GM06990 (cell line): ENCODE measurements at regions not wholly inside any gene's neighbourhood (a gene's known extent, or its start where the extent isn't known, plus 50 kb on each side); places are given as distances from the start of the nearest gene placed in this dataset.

Experiments used
- DNase-seq: peaks from one replicate; pipeline ENCODE4 v3.0.0-alpha.2; 2011; ENCODE audit not compliant: insufficient read length; ENCODE audit errors: extremely low read depth
- H3K27me3 ChIP-seq: replicated peaks from 2 replicates; pipeline ENCODE4 v1.6.0; 2011; ENCODE audit warnings: low read length; ENCODE audit not compliant: control insufficient read depth, insufficient read depth
- H3K36me3 ChIP-seq: 2 replicates; pipeline ENCODE4 v1.5.1; 2011; ENCODE audit warnings: low read length; ENCODE audit not compliant: control insufficient read depth, insufficient read depth
- H3K4me3 ChIP-seq: replicated peaks from 2 replicates; pipeline ENCODE4 v1.5.1; 2011; ENCODE audit warnings: low read depth, mild to moderate bottlenecking, control low read depth, low read length
- TF ChIP-seq, protein P1 (sequence below): IDR thresholded peaks from 2 replicates; pipeline ENCODE4 v1.5.1; 2011; ENCODE audit warnings: low read length, control low read depth, mild to moderate bottlenecking, inconsistent platforms; ENCODE audit not compliant: insufficient read depth, poor library complexity, severe bottlenecking

DNA sequence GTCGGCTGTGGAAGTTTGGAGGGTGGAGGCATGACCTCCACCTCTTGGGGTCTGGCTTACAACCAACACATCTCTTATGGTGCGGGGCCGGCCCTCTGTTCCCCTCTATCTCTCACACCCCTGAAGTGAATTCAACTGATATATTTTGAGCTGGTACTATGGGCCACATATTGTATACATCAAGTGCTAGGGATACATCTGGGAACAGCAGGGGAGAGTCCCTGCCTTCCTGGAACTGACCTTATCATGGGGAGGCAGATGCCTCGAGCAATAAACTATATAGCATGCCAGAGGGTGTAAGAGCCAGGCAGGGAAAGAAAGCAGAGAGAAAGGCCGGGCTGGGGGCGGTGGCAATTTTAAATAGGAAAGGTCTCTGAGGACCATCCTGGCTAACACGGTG, 60.4 kb upstream of the TRPM1 start:
- no peaks in the 10 kb centered on the region for H3K36me3 ChIP-seq
- DNase-seq = no peak
- H3K27me3 ChIP-seq = no peaks in the 10 kb centered on the region; the same call in 1 of the 2 replicates
- H3K4me3 ChIP-seq = no peak overlapping the region
- TF ChIP-seq, protein P1, sequence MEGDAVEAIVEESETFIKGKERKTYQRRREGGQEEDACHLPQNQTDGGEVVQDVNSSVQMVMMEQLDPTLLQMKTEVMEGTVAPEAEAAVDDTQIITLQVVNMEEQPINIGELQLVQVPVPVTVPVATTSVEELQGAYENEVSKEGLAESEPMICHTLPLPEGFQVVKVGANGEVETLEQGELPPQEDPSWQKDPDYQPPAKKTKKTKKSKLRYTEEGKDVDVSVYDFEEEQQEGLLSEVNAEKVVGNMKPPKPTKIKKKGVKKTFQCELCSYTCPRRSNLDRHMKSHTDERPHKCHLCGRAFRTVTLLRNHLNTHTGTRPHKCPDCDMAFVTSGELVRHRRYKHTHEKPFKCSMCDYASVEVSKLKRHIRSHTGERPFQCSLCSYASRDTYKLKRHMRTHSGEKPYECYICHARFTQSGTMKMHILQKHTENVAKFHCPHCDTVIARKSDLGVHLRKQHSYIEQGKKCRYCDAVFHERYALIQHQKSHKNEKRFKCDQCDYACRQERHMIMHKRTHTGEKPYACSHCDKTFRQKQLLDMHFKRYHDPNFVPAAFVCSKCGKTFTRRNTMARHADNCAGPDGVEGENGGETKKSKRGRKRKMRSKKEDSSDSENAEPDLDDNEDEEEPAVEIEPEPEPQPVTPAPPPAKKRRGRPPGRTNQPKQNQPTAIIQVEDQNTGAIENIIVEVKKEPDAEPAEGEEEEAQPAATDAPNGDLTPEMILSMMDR = no peak

DNA sequence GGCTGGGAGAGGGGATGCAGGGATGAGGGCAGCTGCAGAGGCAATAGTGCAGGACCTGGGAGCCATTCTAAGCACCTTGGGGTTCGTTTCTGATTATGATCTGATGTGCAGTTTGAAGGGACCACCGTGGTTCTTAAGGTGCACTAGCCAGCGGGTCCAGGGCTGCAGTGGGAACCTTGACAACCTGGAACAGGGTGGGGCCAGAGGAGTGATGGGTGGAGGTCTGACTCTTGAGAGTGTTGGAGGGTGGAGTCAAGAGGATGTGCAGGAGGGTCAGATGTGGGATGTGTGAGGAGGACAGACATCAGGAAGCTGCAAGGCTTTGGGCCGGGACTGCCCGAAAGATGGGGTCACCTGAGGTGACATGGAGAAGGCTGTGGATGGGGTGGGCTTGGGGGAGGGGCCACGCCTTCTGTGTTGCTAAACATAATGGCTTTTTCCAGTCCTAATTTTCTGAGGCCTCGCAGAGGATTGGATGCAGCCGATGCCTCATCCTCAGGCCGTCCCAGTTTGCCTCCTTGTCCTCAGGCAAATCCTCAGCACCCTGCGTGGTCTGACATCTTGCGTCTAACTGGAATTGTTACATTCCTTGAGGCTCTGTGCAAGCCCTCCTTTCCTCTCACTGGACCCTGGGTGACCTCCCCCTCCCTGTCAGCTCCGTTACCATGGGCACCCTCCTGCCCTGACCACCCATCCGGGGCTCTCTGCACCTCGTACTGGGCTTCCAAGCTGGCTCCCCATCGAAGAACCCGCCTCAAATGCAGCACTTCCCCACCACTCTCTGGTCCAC, 61.4 kb upstream of the TRPM1 start:
- no peak overlapping the region for H3K4me3 ChIP-seq
- TF ChIP-seq, protein P1 = no peak
- no peak for DNase-seq
- no peaks in the 10 kb centered on the region; the same call in 1 of the 2 replicates for H3K27me3 ChIP-seq
- H3K36me3 ChIP-seq = no peaks in the 10 kb centered on the region

DNA sequence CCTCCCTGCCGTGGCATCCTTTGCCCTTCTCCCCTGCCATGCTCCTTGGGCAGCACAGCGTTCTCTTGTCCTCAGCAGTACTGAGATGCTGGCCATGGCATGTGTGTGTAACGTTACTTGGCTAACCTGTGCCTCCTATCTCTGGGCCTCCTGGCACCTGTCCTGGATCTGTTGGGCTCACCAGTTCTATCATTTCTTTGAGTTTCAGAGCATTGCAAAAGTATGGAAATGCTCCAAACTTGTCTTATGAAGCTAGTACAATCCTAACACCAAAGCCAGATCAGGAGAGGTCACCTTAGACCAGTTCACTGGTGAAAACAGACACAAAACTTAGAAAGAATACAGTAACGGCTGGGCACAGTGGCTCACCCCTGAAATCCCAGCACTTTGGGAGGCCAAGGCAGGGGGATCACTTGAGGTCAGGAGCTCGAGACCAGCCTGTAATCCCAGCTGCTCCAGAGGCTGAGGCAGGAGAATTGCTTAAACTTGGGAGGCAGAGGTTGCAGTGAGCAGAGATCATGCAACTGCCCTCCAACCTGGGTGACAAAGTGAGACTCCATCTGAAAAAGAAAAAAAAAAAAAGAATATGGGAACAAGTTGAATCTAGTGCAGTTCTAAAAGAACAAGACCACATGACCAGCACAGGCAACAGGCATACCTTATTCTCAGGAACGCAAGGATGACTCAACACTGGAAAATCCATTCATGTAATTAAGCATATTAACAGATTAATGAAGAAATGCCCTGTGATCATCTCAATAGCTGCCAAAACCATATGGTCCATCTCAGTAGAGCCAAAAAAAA, 62.4 kb upstream of the TRPM1 start:
- no peak overlapping the region for H3K4me3 ChIP-seq
- TF ChIP-seq, protein P1 = no peak
- DNase-seq = no peak
- H3K27me3 ChIP-seq = no peaks in the 10 kb centered on the region; the same call in 1 of the 2 replicates
- H3K36me3 ChIP-seq = no peaks in the 10 kb centered on the region

DNA sequence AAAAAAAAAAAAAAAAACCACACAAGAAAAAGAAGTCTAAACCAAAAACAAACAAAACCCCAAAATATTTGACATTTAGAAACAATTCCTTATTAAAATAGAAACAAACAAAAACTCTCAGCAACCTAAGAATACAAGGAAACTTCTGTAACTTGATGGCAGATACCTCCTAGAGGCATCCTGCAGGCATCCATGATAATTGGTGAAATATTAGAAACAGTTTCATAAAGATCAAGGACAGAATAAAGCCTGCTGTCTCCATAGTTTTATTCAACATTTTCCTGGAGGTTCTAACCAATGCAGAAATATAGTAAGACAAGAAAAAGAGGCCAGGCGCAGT, 63.0 kb upstream of the TRPM1 start:
- TF ChIP-seq, protein P1 = no peak
- H3K27me3 ChIP-seq = no peaks in the 10 kb centered on the region; the same call in 1 of the 2 replicates
- H3K4me3 ChIP-seq = no peak overlapping the region
- no peak for DNase-seq
- no peaks in the 10 kb centered on the region for H3K36me3 ChIP-seq

DNA sequence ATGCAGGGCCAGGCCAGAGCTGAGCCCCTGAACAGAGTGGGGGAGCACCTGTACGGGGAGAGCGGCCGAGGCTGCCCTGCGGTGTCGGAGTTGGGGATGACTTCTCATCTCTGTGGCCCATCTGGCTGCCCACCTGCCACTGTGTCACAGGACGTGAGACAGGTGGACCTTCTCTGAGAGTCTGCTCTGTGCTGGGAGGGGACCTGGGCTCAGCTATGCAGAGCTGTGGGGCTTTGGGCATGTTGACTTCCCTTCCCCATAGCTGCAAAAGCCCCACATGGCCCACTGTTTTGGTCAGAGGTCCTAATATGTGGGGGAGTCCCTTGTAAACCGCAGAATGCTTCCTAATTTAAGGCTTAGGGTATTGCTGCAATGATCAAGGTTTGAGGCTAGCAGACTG, 68.0 kb upstream of the TRPM1 start:
- TF ChIP-seq, protein P1 = no peak
- H3K4me3 ChIP-seq = no peak overlapping the region
- DNase-seq = no peak
- no peaks in the 10 kb centered on the region for H3K36me3 ChIP-seq
- H3K27me3 ChIP-seq = no peaks in the 10 kb centered on the region
